HCT116 (cell line): ENCODE measurements at regions not wholly inside any gene's neighbourhood (a gene's known extent, or its start where the extent isn't known, plus 50 kb on each side); places are given as distances from the start of the nearest gene placed in this dataset.

Source experiments
- ATAC-seq: fragments of 200-7000 bp; cut with Tn5 transposase; 2 replicates; pipeline ENCODE4 v1.9.1; 2020; ENCODE audit warnings: mild to moderate bottlenecking, moderate library complexity
- BruUV-seq: library from RNA; stranded (reverse); fragments of 400-500 nt; replicated peaks from 2 replicates; lab custom pipeline; 2021; lab: Mats Ljungman, UMichigan
- CTCF ChIA-PET: fragments of 300-600 bp; sonication (Branson Sonifier 250); formaldehyde crosslinking; loops from one replicate; lab custom pipeline; 2021; ENCODE audit warnings: antibody characterized with exemption; lab: Charles Lee
- POLR2A ChIA-PET: fragments of 300-600, 350-600 bp; sonication (Branson Sonifier 250); formaldehyde crosslinking; loops from one replicate; lab custom pipeline; 2021; ENCODE audit warnings: antibody characterized with exemption; lab: Charles Lee
- RAD21 ChIA-PET, 2 experiments: fragments of 300-600 bp; sonication (Branson Sonifier 250); formaldehyde crosslinking; loops; one replicate each; lab custom pipeline; 2023; ENCODE audit warnings: low total read pairs in 2 of 2; ENCODE audit not compliant: uncharacterized antibody in 2 of 2, unreplicated experiment in 2 of 2, low non-redundant PET in 1 of 2; lab: Charles Lee
- DNase-seq: peaks from one replicate; pipeline ENCODE4 v3.0.0-alpha.2; 2010; ENCODE audit warnings: low read depth, low spot score
- H2AFZ ChIP-seq: fragments of 200-600 bp; shearing (Covaris generic), sonication (generic); 2 replicates; pipeline ENCODE4 v1.6.1; 2017; ENCODE audit warnings: low read depth, mixed run types, mixed read lengths, antibody characterized with exemption, low read length; ENCODE audit not compliant: poor library complexity, severe bottlenecking
- H3K27ac ChIP-seq: 2 replicates; pipeline ENCODE4 v1.5.1; 2012; ENCODE audit warnings: low read depth, low read length
- H3K27me3 ChIP-seq: fragments of 200-600 bp; sonication (generic); 2 replicates; pipeline ENCODE4 v1.6.1; 2016; ENCODE audit warnings: mixed run types, low read length, mixed read lengths; ENCODE audit not compliant: insufficient read depth
- H3K36me3 ChIP-seq, 2 experiments: fragments of 200-500 bp in 1 of 2; fragments of 200-600 bp in 1 of 2; sonication (Bioruptor generic) in 1 of 2; sonication (generic) in 1 of 2; 2 replicates each; pipeline versions ENCODE4 v1.5.1 to v1.6.1; 2014 to 2016; ENCODE audit warnings: low read length in 2 of 2, inconsistent platforms in 1 of 2, mixed read lengths in 1 of 2, mixed run types in 1 of 2; ENCODE audit not compliant: insufficient read depth in 2 of 2, control insufficient read depth in 1 of 2
- H3K4me1 ChIP-seq, 2 experiments: fragments of 200-600 bp in 1 of 2; sonication (generic) in 1 of 2; 2 replicates each; pipeline versions ENCODE4 v1.5.1 to v1.6.1; 2012 to 2017; ENCODE audit warnings: low read length in 2 of 2, inconsistent platforms in 1 of 2, mild to moderate bottlenecking in 1 of 2, mixed read lengths in 1 of 2, mixed run types in 1 of 2, moderate library complexity in 1 of 2; ENCODE audit not compliant: insufficient read depth in 2 of 2, control insufficient read depth in 1 of 2
- H3K4me2 ChIP-seq: fragments of 200-600 bp; sonication (generic); 2 replicates; pipeline ENCODE4 v1.6.1; 2017; ENCODE audit warnings: mixed run types, low read length, mixed read lengths
- H3K4me3 ChIP-seq, 2 experiments: fragments of 200-600 bp in 1 of 2; sonication (generic) in 1 of 2; replicated peaks in 1 of 2; 2 replicates each; pipeline ENCODE4 v1.5.1; 2011 to 2016; ENCODE audit warnings: low read length in 2 of 2, control low read depth in 1 of 2, low read depth in 1 of 2, mild to moderate bottlenecking in 1 of 2, mixed read lengths in 1 of 2, mixed run types in 1 of 2
- H3K79me2 ChIP-seq: fragments of 200-600 bp; sonication (generic); 2 replicates; pipeline ENCODE4 v1.6.1; 2017; ENCODE audit warnings: mild to moderate bottlenecking, mixed run types, low read length, moderate library complexity, mixed read lengths; ENCODE audit not compliant: insufficient read depth
- H3K9ac ChIP-seq: fragments of 200-600 bp; sonication (generic); 2 replicates; pipeline ENCODE4 v1.6.1; 2016; ENCODE audit warnings: low read length, mixed read lengths
- H3K9me2 ChIP-seq: fragments of 200-600 bp; sonication (generic), shearing (Covaris generic); 2 replicates; pipeline ENCODE4 v1.6.1; 2017; ENCODE audit warnings: mixed run types, mild to moderate bottlenecking, moderate library complexity; ENCODE audit not compliant: insufficient read depth
- H3K9me3 ChIP-seq, 2 experiments: fragments of 200-500 bp in 1 of 2; fragments of 200-600 bp in 1 of 2; sonication (Bioruptor generic) in 1 of 2; sonication (generic) in 1 of 2; 2 replicates each; pipeline ENCODE4 v1.6.1; 2014 to 2017; ENCODE audit warnings: low read length in 2 of 2, mixed read lengths in 2 of 2, inconsistent platforms in 1 of 2, low read depth in 1 of 2, mild to moderate bottlenecking in 1 of 2, mixed run types in 1 of 2, moderate library complexity in 1 of 2; ENCODE audit not compliant: control insufficient read depth in 1 of 2, insufficient read depth in 1 of 2
- H4K20me1 ChIP-seq: fragments of 200-600 bp; sonication (generic), shearing (Covaris generic); 2 replicates; pipeline ENCODE4 v1.6.1; 2017; ENCODE audit warnings: mixed run types, mild to moderate bottlenecking, moderate library complexity; ENCODE audit not compliant: insufficient read depth
- ATF3 ChIP-seq: IDR thresholded peaks from 2 replicates; pipeline ENCODE4 v1.6.1; 2012
- CBX3 ChIP-seq: IDR thresholded peaks from 2 replicates; pipeline ENCODE4 v1.6.1; 2012; ENCODE audit warnings: low read depth
- CTCF ChIP-seq, 3 experiments: fragments of 200-600 bp in 1 of 3; sonication (generic) in 1 of 3; IDR thresholded peaks in 2 of 3; conservative IDR thresholded peaks in 1 of 3; 2 replicates each; pipeline ENCODE4 v1.5.1; 2012 to 2017; ENCODE audit warnings: low read depth in 2 of 3, low read length in 2 of 3, antibody characterized with exemption in 1 of 3, borderline replicate concordance in 1 of 3, control low read depth in 1 of 3, mild to moderate bottlenecking in 1 of 3, mixed read lengths in 1 of 3, mixed run types in 1 of 3, moderate library complexity in 1 of 3; ENCODE audit not compliant: insufficient read depth in 1 of 3
- EGR1 ChIP-seq: IDR thresholded peaks from 2 replicates; pipeline ENCODE4 v1.6.1; 2012; ENCODE audit warnings: low read depth
- ELF1 ChIP-seq: IDR thresholded peaks from 2 replicates; pipeline ENCODE4 v1.6.1; 2012; ENCODE audit warnings: low read depth, borderline replicate concordance
- MAX ChIP-seq: IDR thresholded peaks from 2 replicates; pipeline ENCODE4 v1.6.1; 2012
- POLR2A ChIP-seq: IDR thresholded peaks from 2 replicates; pipeline ENCODE4 v1.7.0; 2011; ENCODE audit warnings: borderline replicate concordance; ENCODE audit not compliant: insufficient read depth, insufficient read length; ENCODE audit errors: extremely low read depth
- RAD21 ChIP-seq: IDR thresholded peaks from 2 replicates; pipeline ENCODE4 v1.6.1; 2012; ENCODE audit warnings: low read depth, mild to moderate bottlenecking
- REST ChIP-seq: IDR thresholded peaks from 2 replicates; pipeline ENCODE4 v1.6.1; 2012; ENCODE audit warnings: low read depth
- SIN3A ChIP-seq: IDR thresholded peaks from 2 replicates; pipeline ENCODE4 v1.6.1; 2012; ENCODE audit warnings: low read depth
- SP1 ChIP-seq: IDR thresholded peaks from 2 replicates; pipeline ENCODE4 v1.6.1; 2012; ENCODE audit warnings: low read depth
- SRF ChIP-seq: IDR thresholded peaks from 2 replicates; pipeline ENCODE4 v1.6.1; 2012; ENCODE audit warnings: low read depth
- TCF7L2 ChIP-seq: IDR thresholded peaks from 2 replicates; pipeline ENCODE4 v1.7.0; 2011; ENCODE audit warnings: borderline replicate concordance, inconsistent platforms; ENCODE audit not compliant: insufficient read depth, insufficient read length; ENCODE audit errors: extremely low read depth
- YY1 ChIP-seq: IDR thresholded peaks from 2 replicates; pipeline ENCODE4 v1.6.1; 2011; ENCODE audit warnings: low read length, low read depth, moderate library complexity, mild to moderate bottlenecking; ENCODE audit not compliant: insufficient replicate concordance; ENCODE audit errors: extremely low read depth
- ZBTB33 ChIP-seq: IDR thresholded peaks from 2 replicates; pipeline ENCODE4 v1.6.1; 2011; ENCODE audit warnings: mild to moderate bottlenecking, low read length, moderate library complexity; ENCODE audit not compliant: insufficient replicate concordance; ENCODE audit errors: extremely low read depth
- ZNF274 ChIP-seq: fragments of 200-500 bp; sonication (Bioruptor generic); IDR thresholded peaks from 2 replicates; pipeline ENCODE4 v1.6.1; 2014; ENCODE audit warnings: mild to moderate bottlenecking, low read depth, low read length, inconsistent platforms
- intact Hi-C: fragments of 100-400 bp; cut with micrococcal nuclease; formaldehyde crosslinking; loops from 2 replicates; pipeline ENCODE4 v1.10.0; 2022

GRCh38 chr4:187010052-187010451 is 286.4 kb upstream of the FAT1 start:
- Histone ChIP-seq H3K4me3 (no peak overlapping the region), H3K9me2 (0 out of 2 replicates have a peak, but pooled peaks cover 2% of the 10 kb centered on the region), H2AFZ (no peak overlapping the region), H3K9me3 (no peaks in the 10 kb centered on the region), H3K79me2 (no peaks in the 10 kb centered on the region), H3K4me1 (no peaks in the 10 kb centered on the region), H4K20me1 (no peaks in the 10 kb centered on the region), H3K4me2 (no peak overlapping the region), H3K27me3 (no peaks in the 10 kb centered on the region)
- RAD21 ChIA-PET, result no interaction called here
- no TSS peak for BruUV-seq
- POLR2A ChIA-PET, result no interaction called here
- intact Hi-C loops, result no loop called here
- DNase-seq (no peak), ATAC-seq (no peak)
- TF ChIP-seq CBX3 (no peak), MAX (no peak), TCF7L2 (no peak), RAD21 (no peak), ZNF274 (no peak), EGR1 (no peak), SIN3A (no peak), YY1 (no peak), ATF3 (no peak), CTCF (IDR thresholded peaks at IDR 0.05 in 2 of 3, conservative IDR thresholded peaks at IDR 0.05 in 1 of 3; ENCODE audit: borderline replicate concordance in 1 of 3, insufficient read depth in 1 of 3, low read depth in 2 of 3, low read length in 2 of 3) (no peak), ELF1 (no peak), SRF (no peak), ZBTB33 (no peak), SP1 (no peak), REST (no peak), POLR2A (no peak)
- TF ChIP-seq, all 23 proteins: peak for 0
- H3K36me3 ChIP-seq, result no peaks in the 10 kb centered on the region
- no peak overlapping the region for H3K27ac ChIP-seq
- H3K9ac ChIP-seq, result no peak overlapping the region
- CTCF ChIA-PET, result no interaction called here
